ENCODE measurements at regions not wholly inside any gene's neighbourhood (a gene's known extent, or its start where the extent isn't known, plus 50 kb on each side); places are given as distances from the start of the nearest gene placed in this dataset.
"Not testable (repeated sequence)": the region's sequence is repeated elsewhere in the genome, so short reads cannot be mapped to it uniquely, and the experiment has no call there.

GRCh38 chr1:22336696-22337545 is 114.7 kb upstream of the ZBTB40 start:
- DNase-seq, result not testable (repeated sequence)

DNA sequence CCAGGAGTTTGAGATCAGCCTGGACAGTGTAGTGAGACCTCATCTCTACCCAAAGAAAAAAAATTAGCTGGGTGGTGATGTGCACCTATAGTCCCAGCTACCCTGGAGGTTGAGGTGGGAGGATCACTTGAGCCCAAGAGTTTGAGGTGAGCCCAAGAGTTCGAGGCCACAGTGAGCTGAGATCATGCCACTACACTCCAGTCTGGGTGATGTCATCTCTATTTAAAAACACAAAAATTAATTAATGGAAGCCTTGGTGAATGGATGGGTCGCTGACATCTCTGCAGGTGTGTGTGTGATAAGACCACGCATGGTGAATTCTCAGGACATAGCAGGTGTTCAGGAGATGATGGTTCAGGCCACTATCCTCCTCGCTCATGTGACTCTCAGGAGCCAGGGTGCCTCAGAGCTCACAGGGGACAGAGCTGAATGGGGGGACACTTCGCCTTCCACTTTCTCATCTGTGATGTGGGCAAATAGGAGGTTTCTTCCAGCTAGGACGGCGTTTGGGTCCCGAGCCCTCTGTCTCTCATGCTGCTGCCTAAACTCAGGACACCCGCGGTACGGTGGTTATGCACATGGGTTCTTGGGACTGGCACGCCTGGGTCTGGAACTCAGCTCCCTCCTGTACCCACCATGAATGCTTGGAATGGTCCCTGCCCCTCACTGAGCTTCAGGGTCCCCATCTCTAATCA is 113.4 kb upstream of the ZBTB40 start:
- DNase-seq, result no peak

DNA sequence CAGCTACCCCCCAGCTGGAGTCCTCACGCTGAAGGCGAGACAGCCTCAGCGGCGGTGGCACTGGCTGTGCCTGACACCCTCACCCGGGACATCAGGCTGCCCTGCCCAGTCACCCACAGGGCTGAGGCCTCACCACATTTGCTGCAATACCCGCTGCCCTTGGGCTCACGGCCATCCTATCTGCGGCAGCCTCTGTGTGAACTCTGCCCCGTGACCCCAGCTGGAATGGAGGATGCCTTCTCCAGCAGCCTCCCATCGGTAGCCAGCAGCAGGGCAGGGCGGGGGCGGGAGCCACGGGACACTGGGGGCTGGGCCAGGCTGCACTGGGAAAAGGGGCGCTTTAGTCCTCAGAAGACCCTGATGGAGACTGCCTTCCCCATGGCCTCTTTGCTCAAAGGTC is 112.4 kb upstream of the ZBTB40 start:
- no peak for DNase-seq

- no peak for DNase-seq
Observed at GRCh38 chr1:22340066-22340465, 111.6 kb upstream of the ZBTB40 start.

- DNase-seq, result no peak
Observed at GRCh38 chr1:22340873-22341272, 110.8 kb upstream of the ZBTB40 start.

GRCh38 chr1:22341791-22342605 is 109.7 kb upstream of the ZBTB40 start:
- DNase-seq, result peak in 1 of 2 experiments; percentile 61

DNA sequence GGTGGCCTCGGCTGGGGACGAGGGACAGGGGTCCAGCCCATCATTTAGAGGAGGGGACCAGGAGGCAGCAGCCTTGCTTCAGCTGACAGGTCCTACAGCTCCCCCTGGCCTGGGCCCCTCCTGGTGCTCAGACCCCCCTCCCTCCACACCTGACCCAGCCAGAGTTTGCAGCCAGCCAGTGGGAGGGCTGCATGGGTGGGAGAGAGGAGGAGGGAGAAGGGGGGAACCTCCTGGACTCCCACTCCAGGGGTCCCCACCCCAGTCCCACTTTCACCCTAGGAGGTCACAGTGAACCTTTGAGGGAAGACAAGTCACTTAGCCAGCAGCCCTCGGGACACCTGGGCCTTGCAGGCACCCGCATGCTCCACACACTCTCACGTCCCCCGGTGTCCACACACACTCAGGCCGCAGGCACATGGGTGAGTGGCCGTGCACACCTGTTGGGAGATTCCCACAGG is 108.9 kb upstream of the ZBTB40 start:
- DNase-seq, result no peak

GRCh38 chr1:22343456-22344328 is 108.0 kb upstream of the ZBTB40 start:
- DNase-seq, result no peak

GRCh38 chr1:22344329-22344630 is 107.4 kb upstream of the ZBTB40 start:
- no peak for DNase-seq

DNA sequence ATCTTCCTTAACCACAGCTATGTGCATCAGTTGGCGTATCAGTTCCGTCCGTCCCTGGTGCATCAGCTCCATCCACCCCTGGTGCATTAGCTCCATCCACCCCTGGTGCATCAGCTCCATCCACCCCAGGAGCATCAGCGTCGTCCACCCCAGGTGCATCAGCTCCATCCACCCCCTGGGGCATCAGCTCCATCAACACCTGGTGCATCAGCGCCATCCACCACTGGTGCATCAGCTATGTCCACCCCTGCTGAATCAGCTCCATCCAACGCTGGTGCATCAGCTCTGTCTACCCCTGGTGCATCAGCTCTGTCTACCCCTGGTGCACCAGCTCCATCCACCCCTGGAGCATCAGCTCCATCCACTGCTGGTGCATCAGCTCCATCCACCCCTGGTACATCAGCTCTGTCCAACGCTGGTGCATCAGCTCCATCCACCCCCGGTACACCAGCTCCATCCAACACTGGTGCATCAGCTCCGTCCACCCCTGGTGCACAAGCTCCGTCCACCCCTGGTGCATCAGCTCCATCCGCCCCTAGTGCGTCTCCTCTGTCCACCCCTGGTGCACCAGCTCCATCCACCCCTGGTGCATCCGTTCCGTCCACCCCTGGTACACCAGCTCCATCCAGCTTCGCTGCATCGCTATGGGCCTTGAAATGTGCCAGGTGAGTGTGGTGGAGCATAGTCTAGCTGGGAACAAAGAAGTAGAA is 106.6 kb upstream of the ZBTB40 start:
- DNase-seq, result no peak

DNA sequence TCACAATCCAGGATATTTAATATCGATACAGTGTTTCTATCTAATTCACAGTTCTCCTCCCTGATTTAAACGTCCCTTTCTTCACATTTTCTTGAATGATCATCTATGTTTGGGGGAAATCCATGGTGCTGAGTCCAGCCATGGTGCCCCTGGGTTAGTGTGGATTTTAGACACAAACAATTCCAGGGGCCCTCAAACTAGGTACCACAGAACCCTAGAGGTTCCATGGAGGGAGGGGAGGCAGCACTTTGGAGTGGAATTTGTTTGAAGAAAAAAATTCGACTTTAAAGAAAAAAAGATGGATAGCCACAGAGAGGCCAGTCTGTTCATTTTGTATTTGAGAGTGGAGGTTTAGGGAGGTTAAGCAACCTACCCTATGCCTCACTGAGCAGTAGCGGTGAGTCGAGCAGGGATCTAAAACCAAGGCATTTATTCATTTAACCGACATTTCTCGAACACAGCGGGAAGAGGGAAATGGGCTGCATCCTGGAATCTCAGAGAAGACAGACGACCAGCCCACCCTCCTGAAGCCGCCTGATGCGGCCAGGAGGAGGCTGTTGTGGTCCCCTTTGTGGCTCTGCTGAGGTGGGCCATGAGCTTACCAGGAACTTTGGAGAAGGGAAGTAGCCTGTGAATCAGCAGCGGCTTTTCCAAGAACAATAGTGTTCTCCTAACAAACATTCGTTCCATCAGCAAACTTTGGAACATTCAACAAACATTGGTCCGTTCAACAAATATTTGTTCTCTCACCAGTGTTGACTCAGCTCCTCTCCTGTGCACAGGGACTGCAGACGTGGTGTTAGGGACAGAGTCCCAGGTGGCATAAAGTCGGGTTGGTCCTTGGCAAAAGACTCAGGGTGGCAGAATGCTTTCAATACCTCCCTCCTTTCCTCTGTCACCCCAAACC is 103.5 kb upstream of the ZBTB40 start:
- no peak for DNase-seq

DNA sequence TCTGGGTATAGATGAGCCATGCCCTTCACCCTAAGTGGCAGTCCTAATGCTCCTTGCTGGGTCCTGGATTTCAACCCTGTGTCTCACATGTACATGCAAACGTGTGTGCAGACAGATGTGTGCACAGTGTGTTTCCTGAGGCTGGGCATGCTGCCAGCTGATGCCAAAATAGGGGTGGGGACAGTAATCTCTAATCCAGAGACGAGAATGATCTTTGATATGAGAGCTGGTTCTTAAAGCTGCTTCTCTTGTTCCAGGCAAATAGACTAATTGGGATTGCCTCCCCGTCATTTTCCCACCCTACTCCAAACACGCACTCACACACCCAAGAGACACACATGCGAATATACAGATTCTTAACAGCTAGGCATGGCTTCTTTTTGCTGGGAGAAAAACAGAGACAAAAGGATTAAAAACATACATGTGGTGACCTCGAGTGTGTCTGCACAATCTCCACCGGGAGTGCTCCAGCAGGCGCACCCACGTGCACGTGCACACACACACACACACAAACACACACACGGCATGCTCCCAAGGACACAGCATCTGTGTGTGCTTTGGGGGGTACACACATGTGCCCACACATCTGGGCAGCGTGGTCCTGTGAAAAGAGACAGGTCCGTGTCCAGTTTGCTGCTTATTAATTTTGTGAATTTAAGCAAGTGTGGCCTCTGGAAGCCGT is 102.1 kb upstream of the ZBTB40 start:
- DNase-seq, result no peak

- no peak for DNase-seq
Observed at GRCh38 chr1:22350171-22350923, 101.3 kb upstream of the ZBTB40 start.

DNA sequence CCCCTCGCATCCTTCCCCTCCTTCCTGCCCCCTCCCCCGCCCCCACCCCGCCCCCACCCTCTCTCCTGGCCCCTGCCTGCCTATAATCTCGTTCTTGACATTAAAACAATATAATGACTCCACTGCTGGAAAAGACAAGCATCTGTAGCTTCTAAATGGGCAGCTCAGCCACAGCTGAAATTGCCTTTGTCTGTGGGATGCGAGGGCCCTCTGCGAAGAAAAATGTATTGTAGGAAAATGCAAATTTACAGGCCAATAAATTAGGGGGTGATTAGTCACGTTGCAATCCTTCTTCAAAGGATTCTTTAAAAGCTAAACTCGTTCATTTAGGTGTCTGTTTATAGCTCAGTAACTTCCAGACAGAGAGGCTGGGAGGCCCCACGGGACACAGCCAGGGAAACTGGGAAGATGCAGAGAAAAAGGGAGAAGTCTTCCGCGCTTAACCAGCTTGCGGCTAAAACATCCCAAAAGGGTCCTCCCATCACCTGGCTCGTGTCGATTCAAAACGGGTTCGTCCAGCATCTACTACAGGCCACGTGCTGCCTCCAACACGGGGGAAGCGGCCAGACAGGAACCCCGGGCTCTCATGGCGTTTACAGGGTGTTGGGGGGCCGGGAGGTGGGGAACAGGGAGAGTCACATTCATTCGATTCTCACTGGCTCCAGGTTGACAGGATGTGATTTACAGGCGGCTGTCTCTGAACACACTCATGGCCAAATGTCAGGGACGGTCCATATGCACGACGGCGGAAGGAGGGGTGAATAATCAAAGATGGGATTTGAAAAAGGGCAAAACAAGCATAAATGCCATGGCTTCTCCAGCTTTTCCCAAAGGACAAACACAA is 100.5 kb upstream of the ZBTB40 start:
- peak in 1 of 2 experiments; percentile 41 for DNase-seq

DNA sequence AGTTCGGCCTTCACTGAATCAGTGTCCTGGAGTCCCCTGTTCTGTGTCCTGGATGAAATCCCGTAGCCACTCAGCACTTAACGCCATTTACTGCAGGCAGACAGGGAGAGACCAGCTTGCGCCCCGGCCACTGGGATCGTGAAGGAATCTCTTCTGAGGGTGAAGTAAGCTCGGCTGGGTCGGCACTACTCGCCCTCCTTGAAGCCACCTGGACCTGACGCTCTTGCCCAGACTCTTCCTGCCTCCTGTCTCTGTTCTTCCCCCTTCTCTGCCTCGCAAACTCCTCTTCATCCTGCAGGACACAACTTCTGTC is 99.9 kb upstream of the ZBTB40 start:
- DNase-seq, result no peak

DNA sequence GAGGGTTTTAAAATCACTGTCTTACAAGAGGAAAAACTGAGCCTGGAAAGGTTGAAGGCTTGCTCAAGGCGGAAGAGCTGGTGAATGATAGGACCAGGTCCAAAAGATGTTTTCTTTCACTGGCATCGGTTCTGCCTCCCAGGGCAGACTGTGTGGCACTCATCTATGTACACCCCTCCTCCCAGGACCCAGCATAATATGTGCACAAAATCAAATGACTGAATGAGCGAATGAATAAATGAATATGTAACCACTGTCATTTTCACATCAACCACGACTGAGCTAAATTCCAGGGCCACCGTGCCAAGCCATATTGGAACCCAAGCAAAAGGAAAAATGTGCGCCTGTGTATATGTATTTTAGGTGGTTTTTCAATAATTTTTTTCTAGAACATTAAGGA is 99.3 kb upstream of the ZBTB40 start:
- DNase-seq, result no peak

DNA sequence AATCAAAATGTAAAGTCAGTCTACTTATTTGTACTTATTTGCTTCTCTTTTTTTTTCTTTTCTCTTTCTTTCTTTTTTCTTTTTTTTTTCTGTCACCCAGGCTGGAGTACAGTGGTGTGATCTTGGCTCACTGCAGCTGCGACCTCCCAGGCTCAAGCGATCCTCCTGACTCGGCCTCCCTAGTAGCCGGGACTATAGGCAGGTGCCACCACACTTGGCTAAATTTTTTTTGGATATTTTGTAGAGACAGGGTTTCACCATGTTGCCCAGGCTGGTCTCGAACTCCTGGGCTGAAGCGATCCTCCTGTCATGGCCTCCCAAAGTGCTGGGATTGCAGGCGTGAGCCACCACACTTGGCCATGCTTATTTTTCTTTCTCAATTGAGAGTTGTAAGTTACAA is 98.8 kb upstream of the ZBTB40 start:
- DNase-seq, result no peak

- no peak for DNase-seq
Observed at GRCh38 chr1:22359427-22359826, 92.2 kb upstream of the ZBTB40 start.

All from NCI-H526 (cell line).